ENCODE measurements at regions not wholly inside any gene's neighbourhood (a gene's known extent, or its start where the extent isn't known, plus 50 kb on each side); places are given as distances from the start of the nearest gene placed in this dataset.

GRCh38 chr13:105920370-105920769 is 615.1 kb downstream of the EFNB2 start:
- no peak for TF ChIP-seq POLR2A (IDR thresholded peaks at IDR 0.05)
- TF ChIP-seq CTCF (IDR thresholded peaks at IDR 0.05): no peak
